Bronchial epithelial cell (primary cell): ENCODE measurements at regions not wholly inside any gene's neighbourhood (a gene's known extent, or its start where the extent isn't known, plus 50 kb on each side); places are given as distances from the start of the nearest gene placed in this dataset.

Experiments used
- DNase-seq: peaks from one replicate; pipeline ENCODE4 v3.0.0-alpha.2; 2010; ENCODE audit warnings: low read depth
- FAIRE-seq: peaks from 2 replicates; lab custom pipeline; 2011; peaks lifted over from hg19 to GRCh38; lab: Jason Lieb, UNC
- H3K27me3 ChIP-seq: 2 replicates; pipeline ENCODE4 v1.5.1; 2011; ENCODE audit warnings: low read length; ENCODE audit not compliant: control insufficient read depth, insufficient read depth
- H3K36me3 ChIP-seq: 2 replicates; pipeline ENCODE4 v1.5.1; 2011; ENCODE audit warnings: low read length; ENCODE audit not compliant: control insufficient read depth, insufficient read depth
- H3K4me3 ChIP-seq: 2 replicates; pipeline ENCODE4 v1.5.1; 2011; ENCODE audit warnings: mild to moderate bottlenecking, low read depth, low read length, control low read depth
- TF ChIP-seq, protein P1 (sequence below): IDR thresholded peaks from 2 replicates; pipeline ENCODE4 v1.5.1; 2011; ENCODE audit warnings: mild to moderate bottlenecking, moderate library complexity, low read length, control low read depth, inconsistent platforms; ENCODE audit not compliant: insufficient read depth, severe bottlenecking

DNA sequence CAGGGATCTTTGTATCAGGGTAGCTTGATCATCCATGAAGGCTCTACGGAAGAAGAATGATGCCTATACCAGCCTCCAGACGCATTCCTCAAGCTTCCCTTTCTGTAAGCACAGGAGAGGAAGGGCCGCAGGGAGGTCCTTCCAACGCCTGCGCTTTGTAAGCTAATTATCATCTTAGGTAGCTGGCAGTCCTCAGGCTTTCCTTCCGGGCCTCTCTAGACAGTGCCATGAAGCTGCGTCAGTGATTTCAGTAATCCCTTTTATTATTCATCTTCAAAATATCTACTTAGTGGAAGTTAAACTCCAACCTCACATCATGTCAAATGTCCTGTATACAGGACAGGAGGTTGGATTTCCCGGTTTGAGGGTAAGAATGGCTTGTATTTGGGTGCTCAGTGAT lies 92.3 kb downstream of the ETAA1 start:
- DNase-seq (no peak), FAIRE-seq (no peak)
- Histone ChIP-seq H3K4me3 (no peak overlapping the region), H3K36me3 (no peaks in the 10 kb centered on the region), H3K27me3 (no peaks in the 10 kb centered on the region)
- TF ChIP-seq, protein P1, sequence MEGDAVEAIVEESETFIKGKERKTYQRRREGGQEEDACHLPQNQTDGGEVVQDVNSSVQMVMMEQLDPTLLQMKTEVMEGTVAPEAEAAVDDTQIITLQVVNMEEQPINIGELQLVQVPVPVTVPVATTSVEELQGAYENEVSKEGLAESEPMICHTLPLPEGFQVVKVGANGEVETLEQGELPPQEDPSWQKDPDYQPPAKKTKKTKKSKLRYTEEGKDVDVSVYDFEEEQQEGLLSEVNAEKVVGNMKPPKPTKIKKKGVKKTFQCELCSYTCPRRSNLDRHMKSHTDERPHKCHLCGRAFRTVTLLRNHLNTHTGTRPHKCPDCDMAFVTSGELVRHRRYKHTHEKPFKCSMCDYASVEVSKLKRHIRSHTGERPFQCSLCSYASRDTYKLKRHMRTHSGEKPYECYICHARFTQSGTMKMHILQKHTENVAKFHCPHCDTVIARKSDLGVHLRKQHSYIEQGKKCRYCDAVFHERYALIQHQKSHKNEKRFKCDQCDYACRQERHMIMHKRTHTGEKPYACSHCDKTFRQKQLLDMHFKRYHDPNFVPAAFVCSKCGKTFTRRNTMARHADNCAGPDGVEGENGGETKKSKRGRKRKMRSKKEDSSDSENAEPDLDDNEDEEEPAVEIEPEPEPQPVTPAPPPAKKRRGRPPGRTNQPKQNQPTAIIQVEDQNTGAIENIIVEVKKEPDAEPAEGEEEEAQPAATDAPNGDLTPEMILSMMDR, result no peak

DNA sequence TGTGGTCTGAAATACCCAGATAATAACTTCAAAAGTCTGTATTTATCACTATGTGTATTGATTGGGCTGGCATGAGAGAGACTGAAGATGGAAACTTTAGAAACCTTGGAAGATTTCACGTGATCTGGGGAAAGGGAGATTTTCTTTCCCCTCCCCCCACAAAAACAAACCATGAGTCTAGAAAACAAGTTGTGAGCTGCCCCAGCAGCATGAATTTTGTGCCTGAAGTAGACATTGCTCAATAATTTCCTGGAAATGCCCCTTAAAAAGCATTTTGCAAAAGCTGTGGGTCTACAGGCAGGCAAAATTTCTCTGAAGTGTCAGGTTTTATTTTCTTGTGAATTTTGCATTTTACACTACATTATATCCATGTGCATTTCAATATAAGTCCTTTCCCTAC lies 101.8 kb downstream of the ETAA1 start:
- Histone ChIP-seq H3K27me3 (no peaks in the 10 kb centered on the region), H3K36me3 (no peaks in the 10 kb centered on the region), H3K4me3 (no peak overlapping the region)
- TF ChIP-seq, protein P1, result no peak
- no peak for FAIRE-seq
- DNase-seq, result peak; percentile 62

DNA sequence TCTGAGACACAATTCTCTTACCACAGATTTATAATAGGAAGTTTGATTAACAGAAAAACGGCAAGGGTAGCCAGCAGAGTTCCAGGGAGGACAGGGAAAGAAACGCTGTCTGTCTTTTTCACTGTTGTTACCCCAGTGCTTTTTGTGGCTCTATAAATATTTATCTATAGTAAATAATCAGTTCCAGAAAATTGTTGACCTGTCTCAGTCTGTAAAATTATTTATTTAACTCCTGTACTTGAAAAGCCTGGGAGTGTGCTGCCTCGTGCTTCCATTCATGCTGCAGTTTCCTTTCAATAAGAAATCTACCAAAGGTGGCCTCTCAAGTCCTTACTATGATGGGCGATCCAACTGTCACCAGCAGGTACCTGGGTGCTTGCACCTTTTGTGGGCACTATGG lies 102.9 kb downstream of the ETAA1 start:
- Histone ChIP-seq H3K4me3 (no peak overlapping the region), H3K27me3 (no peaks in the 10 kb centered on the region), H3K36me3 (no peaks in the 10 kb centered on the region)
- DNase-seq, result no peak
- TF ChIP-seq, protein P1, result no peak
- FAIRE-seq, result no peak

DNA sequence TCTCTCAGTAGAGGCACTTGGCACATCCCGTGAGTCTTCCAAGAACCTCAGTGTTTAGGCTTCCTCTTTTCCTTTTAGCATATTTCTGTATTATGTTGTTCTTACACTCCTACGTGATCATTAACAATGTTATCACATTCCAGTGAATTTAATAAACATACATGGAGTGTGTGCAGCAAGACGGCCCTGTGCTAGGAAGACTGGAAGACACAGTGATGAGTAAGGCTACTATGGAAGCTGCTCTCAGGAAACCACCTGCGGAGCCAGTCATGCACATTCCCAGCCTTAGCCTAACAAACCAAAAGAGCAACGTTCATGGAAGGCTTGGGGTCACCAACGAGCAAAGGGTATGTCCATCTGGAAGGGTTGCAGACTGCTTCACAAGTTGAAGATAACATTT lies 103.4 kb downstream of the ETAA1 start:
- TF ChIP-seq, protein P1, result no peak
- Histone ChIP-seq H3K4me3 (no peak overlapping the region), H3K36me3 (no peaks in the 10 kb centered on the region), H3K27me3 (no peaks in the 10 kb centered on the region)
- DNase-seq (no peak), FAIRE-seq (no peak)

DNA sequence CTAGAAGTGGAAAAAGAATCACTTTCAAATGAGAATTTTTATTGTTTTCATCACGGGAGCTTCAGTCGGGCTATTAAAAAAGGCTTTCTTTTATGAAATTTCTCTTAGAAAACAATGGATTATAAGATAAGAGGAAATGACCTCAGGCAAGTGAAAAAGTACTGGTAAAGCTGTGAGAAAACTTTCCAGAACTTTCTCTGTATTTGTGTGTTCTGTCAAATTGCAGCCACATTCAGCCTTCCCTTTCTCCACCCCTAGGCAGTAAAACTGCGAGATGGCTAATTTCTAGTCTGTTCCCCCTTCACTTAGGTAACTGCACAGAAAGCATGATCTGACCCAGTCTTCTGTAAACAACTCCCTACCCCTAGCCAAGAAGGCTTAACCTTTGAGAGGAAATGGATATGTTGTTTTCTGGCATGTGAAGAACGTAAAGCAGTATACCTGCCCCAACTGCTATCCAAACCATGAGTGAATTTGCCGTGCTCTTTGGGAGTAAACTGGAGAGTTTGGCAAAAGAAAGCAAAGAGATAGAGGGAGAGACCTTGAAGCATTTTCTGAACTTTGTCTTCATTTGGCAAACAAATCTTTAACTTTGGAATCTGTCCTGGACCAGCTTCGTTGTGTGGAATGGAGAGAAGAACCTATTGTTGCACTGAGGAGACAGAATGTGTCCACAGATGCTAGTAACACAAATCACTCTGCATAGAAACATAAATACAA lies 105.4 kb downstream of the ETAA1 start:
- FAIRE-seq (no peak), DNase-seq (no peak)
- TF ChIP-seq, protein P1, result no peak

More for the DNA sequence above, 105.4 kb downstream of the ETAA1 start:
- no peaks in the 10 kb centered on the region for H3K27me3 ChIP-seq
- no peaks in the 10 kb centered on the region for H3K36me3 ChIP-seq
- H3K4me3 ChIP-seq, result no peak overlapping the region
